WI38 (cell line): ENCODE measurements at regions not wholly inside any gene's neighbourhood (a gene's known extent, or its start where the extent isn't known, plus 50 kb on each side); places are given as distances from the start of the nearest gene placed in this dataset.
A peak's percentile ranks its signal among the peaks of the same experiment; 100 is the strongest.

Source experiments
- H3K4me3 ChIP-seq: 2 replicates; pipeline ENCODE4 v1.5.1; 2011; ENCODE audit warnings: low read depth, mild to moderate bottlenecking, control low read depth, low read length
- TF ChIP-seq, protein P1 (sequence below): IDR thresholded peaks from 2 replicates; pipeline ENCODE4 v1.5.1; 2012; ENCODE audit warnings: low read depth, mild to moderate bottlenecking, control low read depth, low read length

DNA sequence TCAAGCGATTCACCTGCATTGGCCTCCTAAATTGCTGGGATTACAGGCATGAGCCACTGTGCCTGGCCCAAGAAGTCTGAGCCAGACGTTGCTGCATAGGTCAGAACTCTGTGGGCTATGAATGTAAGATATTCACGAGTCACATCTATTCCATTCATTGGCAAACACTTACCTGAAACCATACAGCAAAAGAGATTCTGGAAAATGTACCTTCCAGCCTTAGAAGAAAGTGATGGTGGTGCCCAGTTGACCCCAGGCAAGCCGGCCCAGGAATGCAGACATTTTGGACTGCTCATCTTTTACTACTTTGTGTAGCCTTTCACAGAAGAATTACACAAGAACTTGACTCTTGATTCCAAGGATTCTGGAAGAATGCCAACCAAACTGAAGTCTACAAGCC is 135.6 kb upstream of the N4BP1 start:
- TF ChIP-seq, protein P1, sequence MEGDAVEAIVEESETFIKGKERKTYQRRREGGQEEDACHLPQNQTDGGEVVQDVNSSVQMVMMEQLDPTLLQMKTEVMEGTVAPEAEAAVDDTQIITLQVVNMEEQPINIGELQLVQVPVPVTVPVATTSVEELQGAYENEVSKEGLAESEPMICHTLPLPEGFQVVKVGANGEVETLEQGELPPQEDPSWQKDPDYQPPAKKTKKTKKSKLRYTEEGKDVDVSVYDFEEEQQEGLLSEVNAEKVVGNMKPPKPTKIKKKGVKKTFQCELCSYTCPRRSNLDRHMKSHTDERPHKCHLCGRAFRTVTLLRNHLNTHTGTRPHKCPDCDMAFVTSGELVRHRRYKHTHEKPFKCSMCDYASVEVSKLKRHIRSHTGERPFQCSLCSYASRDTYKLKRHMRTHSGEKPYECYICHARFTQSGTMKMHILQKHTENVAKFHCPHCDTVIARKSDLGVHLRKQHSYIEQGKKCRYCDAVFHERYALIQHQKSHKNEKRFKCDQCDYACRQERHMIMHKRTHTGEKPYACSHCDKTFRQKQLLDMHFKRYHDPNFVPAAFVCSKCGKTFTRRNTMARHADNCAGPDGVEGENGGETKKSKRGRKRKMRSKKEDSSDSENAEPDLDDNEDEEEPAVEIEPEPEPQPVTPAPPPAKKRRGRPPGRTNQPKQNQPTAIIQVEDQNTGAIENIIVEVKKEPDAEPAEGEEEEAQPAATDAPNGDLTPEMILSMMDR: no peak
- H3K4me3 ChIP-seq: no peak overlapping the region

DNA sequence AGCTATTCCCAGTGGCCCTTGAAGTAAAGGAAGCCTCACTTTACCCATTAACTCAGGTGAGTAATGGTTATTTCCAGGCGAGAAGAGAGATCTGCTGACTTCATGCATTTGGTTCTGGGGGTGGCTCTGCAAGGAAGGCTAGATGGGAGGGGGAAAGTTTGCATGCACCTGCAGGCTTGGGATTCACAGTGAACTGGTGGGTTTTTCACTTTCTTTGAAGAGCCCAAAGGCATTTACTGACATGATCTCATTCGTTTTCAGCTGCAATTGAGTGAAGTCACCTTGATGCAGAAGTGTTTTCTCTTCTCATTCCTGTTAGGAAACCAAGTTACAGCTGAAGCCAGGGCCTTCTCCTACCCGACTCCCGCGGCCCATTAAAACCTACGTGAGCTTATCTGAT is 131.0 kb upstream of the N4BP1 start:
- TF ChIP-seq, protein P1: no peak
- no peak overlapping the region for H3K4me3 ChIP-seq

DNA sequence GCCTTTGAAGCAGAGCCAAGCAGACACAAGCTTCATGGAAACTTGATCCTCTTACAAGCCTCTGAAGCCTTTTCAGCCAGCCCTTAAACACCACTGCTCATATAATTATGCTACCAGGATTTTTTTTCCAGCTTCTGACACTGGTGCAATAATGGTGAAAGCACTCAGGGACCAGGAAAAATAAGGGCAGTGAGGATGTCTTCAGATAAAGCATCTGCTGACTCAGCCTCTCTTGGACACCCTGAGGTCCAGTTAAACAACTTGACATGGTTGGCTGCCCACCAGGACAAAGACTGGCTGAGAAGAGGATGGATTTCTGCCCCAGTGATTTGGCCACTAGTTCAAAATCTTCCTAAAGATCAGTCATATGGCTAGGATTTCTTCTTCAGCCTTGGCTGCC is 124.2 kb upstream of the N4BP1 start:
- H3K4me3 ChIP-seq: no peak overlapping the region
- TF ChIP-seq, protein P1: no peak

DNA sequence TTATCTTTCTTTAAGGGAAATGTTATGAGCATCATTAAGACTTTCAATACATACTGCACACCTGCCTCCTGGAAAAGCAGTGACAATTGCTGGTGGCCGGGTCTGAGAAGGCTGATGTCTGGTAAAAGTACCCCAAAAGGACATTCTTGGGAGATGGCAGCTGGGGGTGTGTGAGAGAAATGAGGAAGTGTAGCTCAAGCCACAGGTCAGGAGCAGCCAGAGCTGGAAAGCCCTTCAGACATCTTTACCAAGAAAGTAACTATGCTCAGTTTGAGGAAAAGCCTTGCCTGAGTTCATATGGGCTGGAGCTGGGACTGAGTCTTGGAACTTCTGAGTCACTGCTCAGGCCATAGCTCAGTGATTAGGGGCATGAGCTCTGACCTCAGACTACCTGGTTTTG is 94.7 kb upstream of the N4BP1 start:
- TF ChIP-seq, protein P1: no peak

DNA sequence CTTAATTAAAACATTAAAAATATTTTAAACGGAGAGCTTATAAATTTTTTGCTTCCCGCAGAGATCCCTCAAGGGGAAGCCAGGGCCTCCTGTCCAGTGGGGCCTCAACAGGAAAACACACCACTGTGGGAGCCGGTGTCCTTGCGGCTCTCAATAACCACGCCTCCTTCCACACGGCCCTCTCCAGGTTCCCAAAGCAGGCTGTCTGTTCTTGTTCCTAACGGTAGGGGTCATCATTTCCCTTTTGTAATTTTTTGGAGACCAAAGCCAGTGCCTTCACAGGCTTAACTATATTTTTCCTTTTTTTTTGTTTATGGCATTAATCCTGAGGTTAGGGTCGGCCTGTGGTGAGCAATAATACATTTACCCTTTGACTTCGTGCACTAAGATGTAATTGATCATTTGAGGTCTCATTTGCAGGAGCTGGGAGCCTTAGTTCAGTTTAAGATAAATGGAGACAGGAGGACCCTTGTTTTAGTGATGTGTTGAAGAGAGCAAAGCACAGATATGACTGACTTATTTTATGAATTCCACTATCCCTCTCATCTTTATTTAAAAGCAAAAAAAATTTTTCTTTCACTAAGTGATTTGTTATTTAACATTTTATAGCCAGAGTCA is 77.5 kb upstream of the N4BP1 start:
- H3K4me3 ChIP-seq: no peak overlapping the region
- TF ChIP-seq, protein P1: peak; percentile 76

More for the DNA sequence above, 94.7 kb upstream of the N4BP1 start:
- H3K4me3 ChIP-seq: no peak overlapping the region

DNA sequence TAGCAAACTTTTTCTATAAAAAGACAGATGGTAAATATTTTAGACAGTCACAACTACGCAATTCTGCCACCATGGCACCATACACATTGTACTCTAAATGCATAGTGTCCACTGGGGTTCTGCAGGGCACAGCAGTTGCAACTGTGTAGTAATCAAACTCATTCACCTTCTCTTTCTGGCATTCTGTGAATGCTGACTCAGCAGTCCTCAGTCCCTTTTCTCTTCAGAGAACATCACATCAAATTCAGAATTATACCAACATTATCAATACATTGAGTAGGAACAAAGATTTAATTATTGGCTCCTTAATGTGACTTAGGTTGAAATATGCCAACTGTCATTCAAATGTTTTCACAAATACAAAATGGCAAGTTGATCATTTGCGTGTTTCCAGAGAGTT is 74.2 kb upstream of the N4BP1 start:
- TF ChIP-seq, protein P1: no peak
- H3K4me3 ChIP-seq: no peak overlapping the region

DNA sequence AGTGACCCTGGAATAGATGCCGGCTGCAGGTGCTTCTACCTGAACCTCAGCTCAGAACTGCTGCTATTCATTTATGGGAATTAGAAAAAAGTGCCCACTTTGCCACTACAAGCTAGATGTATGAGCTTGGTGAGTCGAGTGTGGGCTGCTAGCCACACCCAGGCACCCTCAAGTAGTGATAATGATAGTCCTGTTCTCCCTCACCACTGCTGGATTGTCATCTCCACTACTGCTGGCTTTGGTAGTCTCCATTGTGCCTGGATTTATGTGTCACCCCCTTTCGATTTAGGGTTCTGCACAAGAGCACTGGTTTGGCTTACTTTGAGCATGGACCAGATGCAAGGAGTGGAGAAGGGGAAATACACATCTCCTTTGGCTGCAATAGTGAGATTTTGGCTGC is 73.0 kb upstream of the N4BP1 start:
- TF ChIP-seq, protein P1: no peak
- H3K4me3 ChIP-seq: no peak overlapping the region
